Lower leg skin (tissue), 3 donors: ENCODE measurements at regions not wholly inside any gene's neighbourhood (a gene's known extent, or its start where the extent isn't known, plus 50 kb on each side); places are given as distances from the start of the nearest gene placed in this dataset.

Source experiments
- CTCF ChIP-seq, 3 donors: fragments of 450-650 bp; IDR thresholded peaks; one replicate each; pipeline ENCODE4 v1.5.1; 2016; ENCODE audit warnings: antibody characterized with exemption in 3 of 3, mild to moderate bottlenecking in 3 of 3, moderate library complexity in 2 of 3
- POLR2A ChIP-seq, 2 donors: fragments of 450-650 bp; IDR thresholded peaks; one replicate each; pipeline ENCODE4 v1.6.1; 2016 to 2017; ENCODE audit warnings: antibody characterized with exemption in 2 of 2, mild to moderate bottlenecking in 1 of 2, moderate library complexity in 1 of 2

- no peak for TF ChIP-seq CTCF (IDR thresholded peaks at IDR 0.05)
- no peak for TF ChIP-seq POLR2A (IDR thresholded peaks at IDR 0.05)
Observed at GRCh38 chr1:37338658-37339057, 135.7 kb upstream of the ZC3H12A start.
